NB4 (cell line): ENCODE measurements at regions not wholly inside any gene's neighbourhood (a gene's known extent, or its start where the extent isn't known, plus 50 kb on each side); places are given as distances from the start of the nearest gene placed in this dataset.

Experiments used
- MYC ChIP-seq: IDR thresholded peaks from 2 replicates; pipeline ENCODE4 v1.6.1; 2011; ENCODE audit warnings: low read depth, low read length
- POLR2A ChIP-seq: IDR thresholded peaks from 2 replicates; pipeline ENCODE4 v1.6.1; 2011; ENCODE audit warnings: mild to moderate bottlenecking; ENCODE audit not compliant: insufficient read length; ENCODE audit errors: extremely low read depth
- TF ChIP-seq, protein P1 (sequence below): IDR thresholded peaks from one replicate; pipeline ENCODE4 v1.5.1; 2012; ENCODE audit warnings: low read depth, low read length

GRCh38 chr18:51864219-51864965 is 475.6 kb upstream of the DCC start:
- TF ChIP-seq, protein P1, sequence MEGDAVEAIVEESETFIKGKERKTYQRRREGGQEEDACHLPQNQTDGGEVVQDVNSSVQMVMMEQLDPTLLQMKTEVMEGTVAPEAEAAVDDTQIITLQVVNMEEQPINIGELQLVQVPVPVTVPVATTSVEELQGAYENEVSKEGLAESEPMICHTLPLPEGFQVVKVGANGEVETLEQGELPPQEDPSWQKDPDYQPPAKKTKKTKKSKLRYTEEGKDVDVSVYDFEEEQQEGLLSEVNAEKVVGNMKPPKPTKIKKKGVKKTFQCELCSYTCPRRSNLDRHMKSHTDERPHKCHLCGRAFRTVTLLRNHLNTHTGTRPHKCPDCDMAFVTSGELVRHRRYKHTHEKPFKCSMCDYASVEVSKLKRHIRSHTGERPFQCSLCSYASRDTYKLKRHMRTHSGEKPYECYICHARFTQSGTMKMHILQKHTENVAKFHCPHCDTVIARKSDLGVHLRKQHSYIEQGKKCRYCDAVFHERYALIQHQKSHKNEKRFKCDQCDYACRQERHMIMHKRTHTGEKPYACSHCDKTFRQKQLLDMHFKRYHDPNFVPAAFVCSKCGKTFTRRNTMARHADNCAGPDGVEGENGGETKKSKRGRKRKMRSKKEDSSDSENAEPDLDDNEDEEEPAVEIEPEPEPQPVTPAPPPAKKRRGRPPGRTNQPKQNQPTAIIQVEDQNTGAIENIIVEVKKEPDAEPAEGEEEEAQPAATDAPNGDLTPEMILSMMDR: no peak
- TF ChIP-seq MYC (no peak), POLR2A (no peak)
